MCF 10A (cell line): ENCODE measurements at regions not wholly inside any gene's neighbourhood (a gene's known extent, or its start where the extent isn't known, plus 50 kb on each side); places are given as distances from the start of the nearest gene placed in this dataset. TPM values are rescaled to one million over a fixed set of nuclear protein-coding genes. Genes with fewer than 3 reads are reported as not detected.
A peak's percentile ranks its signal among the peaks of the same experiment; 100 is the strongest.

Experiments used
- BruUV-seq: library from RNA; stranded (reverse); fragments of 400-500 nt; replicated peaks from 2 replicates; lab custom pipeline; 2021; lab: Mats Ljungman, UMichigan
- CTCF ChIA-PET: fragments of 300-600 bp; sonication (Branson Sonifier 250); formaldehyde crosslinking; extraction: SDS; loops from one replicate; lab custom pipeline; 2021; ENCODE audit warnings: antibody characterized with exemption, inconsistent platforms; lab: Yijun Ruan, JAX
- POLR2A ChIA-PET: fragments of 300-600, 350-650 bp; sonication (Branson Sonifier 250); formaldehyde crosslinking; extraction: SDS; loops from one replicate; lab custom pipeline; 2020; ENCODE audit warnings: antibody characterized with exemption, inconsistent platforms; lab: Yijun Ruan, JAX
- DNase-seq: peaks from one replicate; pipeline ENCODE4 v3.0.0-alpha.2; 2018; ENCODE audit not compliant: unreplicated experiment
- H3K27ac Mint-ChIP-seq: one replicate; pipeline ENCODE4 v1.8.0; 2022; ENCODE audit warnings: mild to moderate bottlenecking, low read depth, mixed read lengths; ENCODE audit not compliant: unreplicated experiment
- H3K27me3 Mint-ChIP-seq: one replicate; pipeline ENCODE4 v1.8.0; 2022; ENCODE audit warnings: mixed read lengths; ENCODE audit not compliant: insufficient read depth, unreplicated experiment
- H3K36me3 Mint-ChIP-seq: one replicate; pipeline ENCODE4 v1.8.0; 2022; ENCODE audit warnings: mild to moderate bottlenecking, moderate library complexity, mixed read lengths; ENCODE audit not compliant: insufficient read depth, unreplicated experiment
- H3K4me1 Mint-ChIP-seq: one replicate; pipeline ENCODE4 v1.8.0; 2022; ENCODE audit warnings: mixed read lengths; ENCODE audit not compliant: insufficient read depth, unreplicated experiment
- H3K4me3 Mint-ChIP-seq: one replicate; pipeline ENCODE4 v1.8.0; 2022; ENCODE audit warnings: mild to moderate bottlenecking, moderate library complexity, mixed read lengths; ENCODE audit not compliant: unreplicated experiment
- H3K9me3 Mint-ChIP-seq: one replicate; pipeline ENCODE4 v1.8.0; 2022; ENCODE audit warnings: mixed read lengths; ENCODE audit not compliant: unreplicated experiment
- CTCF ChIP-seq: fragments of 200-600 bp; IDR thresholded peaks from one replicate; pipeline ENCODE4 v1.8.0; 2022; ENCODE audit warnings: antibody characterized with exemption, mild to moderate bottlenecking; ENCODE audit not compliant: unreplicated experiment
- intact Hi-C: fragments of 100-400 bp; cut with micrococcal nuclease; formaldehyde crosslinking; loops from 2 replicates; pipeline ENCODE4 v1.14.1; 2022
- microRNA-seq: library from miRNA; unstranded; fragments of <30 nt; microRNA quantifications from one replicate; pipeline ENCODE4 v1.2.0, GENCODE V29; 2022

- peaks cover 4% of the 10 kb centered on the region for H3K4me1 Mint-ChIP-seq
- no TSS peak for BruUV-seq
- DNase-seq: no peak
- no peaks in the 10 kb centered on the region for H3K36me3 Mint-ChIP-seq
- H3K9me3 Mint-ChIP-seq: peaks cover 8% of the 10 kb centered on the region
- H3K27ac Mint-ChIP-seq: no peak overlapping the region
- ChIA-PET POLR2A (no interaction called here), CTCF (no interaction called here)
- H3K4me3 Mint-ChIP-seq: no peak overlapping the region
- intact Hi-C loops: no loop called here
- peaks cover 73% of the 10 kb centered on the region for H3K27me3 Mint-ChIP-seq
- TF ChIP-seq CTCF: no peak
These were observed 52.4 kb upstream of the IGLL5 start for GRCh38 chr22:22835242-22835641.

GRCh38 chr22:22835771-22836291, 51.8 kb upstream of the IGLL5 start:
- H3K4me3 Mint-ChIP-seq: no peak overlapping the region
- H3K27me3 Mint-ChIP-seq: peaks cover 73% of the 10 kb centered on the region
- CTCF ChIA-PET: interaction anchor here (4.1 kb wide), 1 partner anchor 13 kb away, joined by 20 read pairs; no protein-coding TSS in a partner anchor

GRCh38 chr22:22836635-22837034, 51.0 kb upstream of the IGLL5 start:
- H3K27ac Mint-ChIP-seq: no peak overlapping the region
- POLR2A ChIA-PET: interaction anchor here (0.6 kb wide), 1 partner anchor 81 kb away, joined by 3 read pairs; no protein-coding TSS in a partner anchor

More at GRCh38 chr22:22835771-22836291, 51.8 kb upstream of the IGLL5 start:
- Mint-ChIP-seq H3K36me3 (no peaks in the 10 kb centered on the region), H3K27ac (no peak overlapping the region), H3K4me1 (peaks cover 4% of the 10 kb centered on the region), H3K9me3 (peaks cover 4% of the 10 kb centered on the region)
- intact Hi-C loops: no loop called here
- no TSS peak for BruUV-seq
- POLR2A ChIA-PET: interaction anchor here (0.6 kb wide), 1 partner anchor 80 kb away, joined by 3 read pairs; no protein-coding TSS in a partner anchor
- no peak for TF ChIP-seq CTCF
- DNase-seq: no peak

More at GRCh38 chr22:22836635-22837034, 51.0 kb upstream of the IGLL5 start:
- no peaks in the 10 kb centered on the region for H3K36me3 Mint-ChIP-seq
- intact Hi-C loops: no loop called here
- H3K4me1 Mint-ChIP-seq: peaks cover 4% of the 10 kb centered on the region
- DNase-seq: peak; percentile 42
- H3K27me3 Mint-ChIP-seq: peaks cover 78% of the 10 kb centered on the region
- CTCF ChIA-PET: interaction anchor here (0.6 to 4.1 kb wide), 2 partner anchors 12 to 24 kb away, joined by 4 to 20 read pairs; no protein-coding TSS in a partner anchor
- TF ChIP-seq CTCF: no peak
- H3K9me3 Mint-ChIP-seq: no peaks in the 10 kb centered on the region
- no TSS peak for BruUV-seq
- no peak overlapping the region for H3K4me3 Mint-ChIP-seq

Small RNAs in the stretch of these regions (microRNA-seq; reads per million reads assigned to microRNA genes)
- gene MIR650: not detected
